ENCODE measurements at regions not wholly inside any gene's neighbourhood (a gene's known extent, or its start where the extent isn't known, plus 50 kb on each side); places are given as distances from the start of the nearest gene placed in this dataset.

GRCh38 chr2:6140509-6140908, 448.3 kb downstream of the SOX11 start:
- no peak for TF ChIP-seq CTCF (IDR thresholded peaks at IDR 0.05)
- no peak for TF ChIP-seq POLR2AphosphoS5 (IDR thresholded peaks at IDR 0.05; ENCODE audit: low read depth, low read length)
- TF ChIP-seq TCF7L2 (IDR thresholded peaks at IDR 0.05; ENCODE audit: low read depth, low read length), result no peak
- TF ChIP-seq REST (IDR thresholded peaks at IDR 0.05; ENCODE audit: insufficient read depth in 1 of 2, low read depth in 2 of 2, low read length in 1 of 2), result no peak
